ENCODE measurements at regions not wholly inside any gene's neighbourhood (a gene's known extent, or its start where the extent isn't known, plus 50 kb on each side); places are given as distances from the start of the nearest gene placed in this dataset.

DNA sequence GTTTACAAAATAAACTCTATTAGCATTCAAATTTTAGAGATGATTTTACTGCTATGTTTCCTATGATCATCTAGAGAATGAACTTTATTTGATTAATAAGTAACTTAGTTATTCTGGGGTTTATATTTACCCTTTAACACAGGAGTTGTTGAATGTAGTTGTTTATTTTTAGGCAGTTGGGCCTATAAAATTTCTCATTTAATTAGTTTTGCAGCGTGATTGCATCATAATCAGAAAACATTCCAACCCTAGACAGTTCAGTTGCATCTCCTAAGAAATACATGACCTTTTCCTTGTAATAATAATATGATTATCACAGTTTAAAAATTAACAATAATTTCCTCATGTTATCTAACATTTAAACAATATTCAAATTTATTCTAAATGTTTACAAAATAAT lies 224.7 kb upstream of the CDH7 start:
- Histone ChIP-seq H3K27ac (ENCODE audit: low read depth in 1 of 2, low read length in 1 of 2) (no peak overlapping the region), H3K4me3 (ENCODE audit: low read length in 2 of 2) (no peak overlapping the region), H3K9me3 (ENCODE audit: control insufficient read depth in 2 of 2, insufficient read depth in 1 of 2, low read length in 1 of 2) (peaks cover 0 to 4% of the 10 kb centered on the region in 2 donors), H3K27me3 (ENCODE audit: control insufficient read depth in 2 of 2, insufficient read depth in 1 of 2, low read length in 1 of 2) (no peaks in the 10 kb centered on the region), H3K4me1 (ENCODE audit: control insufficient read depth in 2 of 2, insufficient read depth in 2 of 2, low read length in 2 of 2) (no peaks in the 10 kb centered on the region), H3K36me3 (ENCODE audit: control insufficient read depth in 2 of 2, insufficient read depth in 2 of 2, low read length in 1 of 2) (no peaks in the 10 kb centered on the region)
- DNase-seq (ENCODE audit: low read depth in 6 of 9, low spot score in 9 of 9), result no peak
- WGBS, result 85% methylated on average over 1 of the region's 1 CpG

DNA sequence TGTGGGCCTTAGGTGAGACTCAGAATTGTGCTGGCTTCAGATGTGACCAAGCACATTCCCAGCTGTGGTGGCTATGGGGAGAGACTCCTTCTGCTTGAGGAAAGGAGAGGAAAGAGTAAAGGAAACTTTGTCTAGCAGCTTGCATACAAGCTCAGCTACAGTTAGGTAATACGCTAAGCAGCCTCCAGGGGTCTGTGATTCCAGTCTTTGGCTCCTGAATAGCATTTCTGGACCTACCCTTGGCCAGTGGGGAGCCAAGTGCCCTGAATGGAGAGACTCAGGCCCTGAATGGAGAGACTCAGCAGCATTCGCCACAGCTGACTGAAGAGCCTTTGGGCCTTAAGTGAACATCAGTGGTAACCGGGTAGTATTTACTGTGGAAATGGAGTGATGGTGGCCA lies 227.4 kb upstream of the CDH7 start:
- Histone ChIP-seq H3K27ac (ENCODE audit: low read depth in 1 of 2, low read length in 1 of 2) (no peak overlapping the region), H3K9me3 (ENCODE audit: control insufficient read depth in 2 of 2, insufficient read depth in 1 of 2, low read length in 1 of 2) (peaks cover 0 to 4% of the 10 kb centered on the region in 2 donors), H3K4me3 (ENCODE audit: low read length in 2 of 2) (no peak overlapping the region), H3K36me3 (ENCODE audit: control insufficient read depth in 2 of 2, insufficient read depth in 2 of 2, low read length in 1 of 2) (no peaks in the 10 kb centered on the region), H3K27me3 (ENCODE audit: control insufficient read depth in 2 of 2, insufficient read depth in 1 of 2, low read length in 1 of 2) (no peaks in the 10 kb centered on the region), H3K4me1 (ENCODE audit: control insufficient read depth in 2 of 2, insufficient read depth in 2 of 2, low read length in 2 of 2) (no peaks in the 10 kb centered on the region)
- DNase-seq (ENCODE audit: low read depth in 6 of 9, low spot score in 9 of 9), result no peak
- WGBS, result 96% methylated on average over 3 of the region's 3 CpGs

DNA sequence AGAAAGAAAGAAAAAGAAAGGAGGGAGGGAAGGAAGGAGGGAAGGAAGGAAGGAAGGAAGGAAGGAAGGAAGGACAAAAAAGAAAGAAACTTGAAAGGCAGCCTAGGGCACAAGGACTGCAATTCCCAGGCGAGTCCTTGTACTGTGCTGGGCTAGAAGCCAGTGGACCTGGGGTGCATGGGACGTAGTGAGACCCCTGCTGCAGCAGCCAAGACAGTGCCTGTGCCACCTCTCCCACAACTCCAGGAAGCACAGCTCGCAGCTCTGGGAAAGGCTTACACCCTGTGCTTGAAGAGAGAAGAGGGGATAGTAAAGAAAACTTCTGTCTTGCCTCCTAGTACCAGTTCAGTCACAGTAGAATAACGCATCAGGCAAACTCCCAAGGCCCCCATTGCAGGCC lies 227.9 kb upstream of the CDH7 start:
- Histone ChIP-seq H3K9me3 (ENCODE audit: control insufficient read depth in 2 of 2, insufficient read depth in 1 of 2, low read length in 1 of 2) (peaks cover 0 to 4% of the 10 kb centered on the region in 2 donors), H3K4me3 (ENCODE audit: low read length in 2 of 2) (no peak overlapping the region), H3K27ac (ENCODE audit: low read depth in 1 of 2, low read length in 1 of 2) (no peak overlapping the region), H3K4me1 (ENCODE audit: control insufficient read depth in 2 of 2, insufficient read depth in 2 of 2, low read length in 2 of 2) (no peaks in the 10 kb centered on the region), H3K27me3 (ENCODE audit: control insufficient read depth in 2 of 2, insufficient read depth in 1 of 2, low read length in 1 of 2) (no peaks in the 10 kb centered on the region), H3K36me3 (ENCODE audit: control insufficient read depth in 2 of 2, insufficient read depth in 2 of 2, low read length in 1 of 2) (no peaks in the 10 kb centered on the region)
- WGBS, result 92% methylated on average over 4 of the region's 4 CpGs
- no peak for DNase-seq (ENCODE audit: low read depth in 6 of 9, low spot score in 9 of 9)

DNA sequence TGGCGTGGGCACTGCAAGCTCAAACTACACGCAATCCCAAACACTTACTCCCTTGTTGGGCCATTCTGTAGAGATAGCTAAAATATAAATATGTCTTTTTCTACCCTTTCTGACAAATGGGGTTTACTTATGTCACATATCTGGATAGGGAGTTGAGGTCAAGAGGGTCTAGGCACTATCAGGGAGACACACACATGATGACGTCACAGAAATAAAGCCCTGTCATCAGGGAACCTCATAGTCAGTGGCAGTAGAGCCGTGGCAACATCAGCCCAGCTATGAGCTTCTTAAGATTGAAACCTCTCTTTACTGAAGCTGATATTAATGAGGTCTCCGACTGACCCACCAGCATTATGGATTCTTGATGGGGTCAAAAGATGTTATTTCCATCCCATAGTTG lies 234.6 kb upstream of the CDH7 start:
- DNase-seq (ENCODE audit: low read depth in 6 of 9, low spot score in 9 of 9), result no peak
- Histone ChIP-seq H3K4me3 (ENCODE audit: low read length in 2 of 2) (no peak overlapping the region), H3K9me3 (ENCODE audit: control insufficient read depth in 2 of 2, insufficient read depth in 1 of 2, low read length in 1 of 2) (no peaks in the 10 kb centered on the region), H3K27ac (ENCODE audit: low read depth in 1 of 2, low read length in 1 of 2) (no peak overlapping the region), H3K27me3 (ENCODE audit: control insufficient read depth in 2 of 2, insufficient read depth in 1 of 2, low read length in 1 of 2) (no peaks in the 10 kb centered on the region), H3K4me1 (ENCODE audit: control insufficient read depth in 2 of 2, insufficient read depth in 2 of 2, low read length in 2 of 2) (no peaks in the 10 kb centered on the region), H3K36me3 (ENCODE audit: control insufficient read depth in 2 of 2, insufficient read depth in 2 of 2, low read length in 1 of 2) (no peaks in the 10 kb centered on the region)
- WGBS, result 95% methylated on average over 5 of the region's 5 CpGs

DNA sequence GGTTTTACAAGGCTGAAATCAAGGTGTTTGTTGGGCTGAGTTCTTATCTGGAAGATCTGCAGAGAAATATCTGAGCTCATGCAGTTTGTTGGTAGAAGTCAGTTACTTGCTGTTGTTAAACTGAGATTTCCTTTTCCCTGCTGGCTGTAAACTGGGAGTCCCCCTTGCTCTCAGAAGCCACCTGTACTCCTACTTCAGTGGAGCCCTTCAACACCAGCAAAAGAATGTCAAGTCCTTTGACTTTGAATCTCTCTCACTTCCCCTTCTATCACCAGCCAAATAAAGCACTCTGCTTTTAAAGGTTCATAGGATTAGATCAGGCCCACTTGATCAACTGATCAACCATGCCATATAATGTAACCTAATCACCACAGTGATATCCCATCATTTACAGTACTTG lies 252.2 kb upstream of the CDH7 start:
- no peak for DNase-seq (ENCODE audit: low read depth in 6 of 9, low spot score in 9 of 9)
- no peak overlapping the region for H3K4me3 ChIP-seq (ENCODE audit: low read length in 2 of 2)
- H3K27ac ChIP-seq (ENCODE audit: low read depth in 1 of 2, low read length in 1 of 2), result no peak overlapping the region
- H3K4me1 ChIP-seq (ENCODE audit: control insufficient read depth in 2 of 2, insufficient read depth in 2 of 2, low read length in 2 of 2), result no peaks in the 10 kb centered on the region
- no peaks in the 10 kb centered on the region for H3K27me3 ChIP-seq (ENCODE audit: control insufficient read depth in 2 of 2, insufficient read depth in 1 of 2, low read length in 1 of 2)
- no peaks in the 10 kb centered on the region for H3K9me3 ChIP-seq (ENCODE audit: control insufficient read depth in 2 of 2, insufficient read depth in 1 of 2, low read length in 1 of 2)
- H3K36me3 ChIP-seq (ENCODE audit: control insufficient read depth in 2 of 2, insufficient read depth in 2 of 2, low read length in 1 of 2), result no peaks in the 10 kb centered on the region

DNA sequence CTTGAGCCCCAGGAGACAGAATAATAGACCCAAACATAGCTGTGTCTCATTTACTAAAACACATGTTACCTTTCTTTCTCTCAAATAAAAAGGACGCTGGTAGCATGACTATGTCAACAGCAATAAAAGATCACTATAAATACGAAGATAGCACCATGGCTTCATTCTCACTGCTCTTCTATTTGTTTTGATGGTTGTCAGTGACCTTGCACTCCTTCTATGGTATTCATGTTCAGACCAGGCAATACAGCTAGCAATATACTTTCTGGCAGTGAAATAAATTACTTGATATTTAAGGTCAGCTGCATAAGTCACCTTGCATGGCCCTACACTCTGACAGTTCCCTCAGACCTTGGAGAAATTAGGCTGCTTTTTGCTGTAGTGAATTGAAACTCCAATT lies 263.2 kb upstream of the CDH7 start:
- H3K27ac ChIP-seq (ENCODE audit: low read depth in 1 of 2, low read length in 1 of 2), result no peak overlapping the region
- WGBS, result 66% methylated on average over 2 of the region's 2 CpGs
- H3K36me3 ChIP-seq (ENCODE audit: control insufficient read depth in 2 of 2, insufficient read depth in 2 of 2, low read length in 1 of 2), result no peaks in the 10 kb centered on the region
- H3K4me1 ChIP-seq (ENCODE audit: control insufficient read depth in 2 of 2, insufficient read depth in 2 of 2, low read length in 2 of 2), result no peaks in the 10 kb centered on the region
- no peaks in the 10 kb centered on the region for H3K9me3 ChIP-seq (ENCODE audit: control insufficient read depth in 2 of 2, insufficient read depth in 1 of 2, low read length in 1 of 2)
- no peak overlapping the region for H3K4me3 ChIP-seq (ENCODE audit: low read length in 2 of 2)
- no peaks in the 10 kb centered on the region for H3K27me3 ChIP-seq (ENCODE audit: control insufficient read depth in 2 of 2, insufficient read depth in 1 of 2, low read length in 1 of 2)
- no peak for DNase-seq (ENCODE audit: low read depth in 6 of 9, low spot score in 9 of 9)

DNA sequence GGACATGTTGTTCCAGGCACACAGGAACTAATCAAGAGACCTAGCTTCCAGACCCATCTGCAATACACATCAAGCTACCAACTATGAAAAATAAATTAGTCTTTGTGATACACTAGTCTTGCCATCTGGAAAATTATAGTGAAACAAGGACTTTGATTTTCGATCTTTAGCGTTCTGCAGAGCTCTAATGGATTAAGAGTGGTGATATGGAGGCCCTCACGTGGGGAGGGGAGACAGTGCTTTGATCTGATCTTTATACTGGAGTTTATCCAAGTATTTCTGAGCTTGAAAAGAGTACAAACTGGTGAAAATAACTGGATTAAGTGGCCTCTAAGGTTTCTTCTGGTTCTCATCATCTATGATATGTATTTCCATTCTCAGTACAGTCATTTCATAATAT lies 273.4 kb upstream of the CDH7 start:
- no peaks in the 10 kb centered on the region for H3K36me3 ChIP-seq (ENCODE audit: control insufficient read depth in 2 of 2, insufficient read depth in 2 of 2, low read length in 1 of 2)
- DNase-seq (ENCODE audit: low read depth in 6 of 9, low spot score in 9 of 9), result no peak
- H3K4me3 ChIP-seq (ENCODE audit: low read length in 2 of 2), result no peak overlapping the region
- no peaks in the 10 kb centered on the region for H3K27me3 ChIP-seq (ENCODE audit: control insufficient read depth in 2 of 2, insufficient read depth in 1 of 2, low read length in 1 of 2)
- H3K27ac ChIP-seq (ENCODE audit: low read depth in 1 of 2, low read length in 1 of 2), result no peak overlapping the region
- H3K4me1 ChIP-seq (ENCODE audit: control insufficient read depth in 2 of 2, insufficient read depth in 2 of 2, low read length in 2 of 2), result no peaks in the 10 kb centered on the region
- H3K9me3 ChIP-seq (ENCODE audit: control insufficient read depth in 2 of 2, insufficient read depth in 1 of 2, low read length in 1 of 2), result no peaks in the 10 kb centered on the region
- 84% methylated on average over 3 of the region's 3 CpGs for WGBS

DNA sequence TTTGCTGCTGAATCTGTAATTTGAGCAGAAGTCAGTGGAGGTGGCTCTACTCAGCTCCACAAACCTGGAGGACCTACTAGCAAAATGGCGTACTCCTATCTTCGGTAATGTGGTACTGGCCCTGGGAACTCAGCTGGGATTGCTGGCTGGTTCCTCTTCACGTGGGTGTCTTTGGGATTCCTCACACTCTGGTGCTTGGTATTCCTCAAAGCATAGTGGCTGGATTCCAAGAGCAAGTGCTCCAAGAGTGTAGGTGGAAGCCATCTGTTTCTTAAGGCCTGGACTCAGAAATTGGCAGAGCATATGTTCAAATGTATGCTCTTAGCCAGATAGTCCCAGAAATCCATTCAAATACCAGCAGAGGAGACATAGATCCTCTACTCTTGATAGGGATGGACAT lies 281.9 kb upstream of the CDH7 start:
- Histone ChIP-seq H3K4me1 (ENCODE audit: control insufficient read depth in 2 of 2, insufficient read depth in 2 of 2, low read length in 2 of 2) (no peaks in the 10 kb centered on the region), H3K9me3 (ENCODE audit: control insufficient read depth in 2 of 2, insufficient read depth in 1 of 2, low read length in 1 of 2) (no peaks in the 10 kb centered on the region), H3K27ac (ENCODE audit: low read depth in 1 of 2, low read length in 1 of 2) (no peak overlapping the region), H3K4me3 (ENCODE audit: low read length in 2 of 2) (no peak overlapping the region), H3K27me3 (ENCODE audit: control insufficient read depth in 2 of 2, insufficient read depth in 1 of 2, low read length in 1 of 2) (no peaks in the 10 kb centered on the region), H3K36me3 (ENCODE audit: control insufficient read depth in 2 of 2, insufficient read depth in 2 of 2, low read length in 1 of 2) (no peaks in the 10 kb centered on the region)
- 88% methylated on average over 3 of the region's 3 CpGs for WGBS
- no peak for DNase-seq (ENCODE audit: low read depth in 6 of 9, low spot score in 9 of 9)

DNA sequence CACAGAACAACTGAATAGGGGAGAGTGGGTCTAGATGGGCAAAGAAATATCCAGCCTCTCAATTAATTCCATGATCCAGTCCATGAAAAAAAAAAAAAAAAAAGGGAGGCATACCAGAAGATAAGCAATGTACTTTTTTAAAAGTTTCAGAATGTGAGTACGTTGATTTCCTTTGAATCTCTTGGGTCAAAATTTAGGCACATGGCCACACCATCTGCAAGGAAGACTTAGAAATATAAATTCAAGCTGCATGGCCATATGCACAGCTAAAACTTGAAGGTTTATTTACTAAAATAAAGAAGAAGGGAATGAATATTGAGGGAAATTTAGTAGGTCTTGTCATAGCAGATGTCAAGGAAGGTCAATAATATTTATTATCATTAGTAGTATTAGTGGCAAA lies 286.5 kb upstream of the CDH7 start:
- 81% methylated on average over 1 of the region's 1 CpG for WGBS
- no peaks in the 10 kb centered on the region for H3K27me3 ChIP-seq (ENCODE audit: control insufficient read depth in 2 of 2, insufficient read depth in 1 of 2, low read length in 1 of 2)
- no peak overlapping the region for H3K4me3 ChIP-seq (ENCODE audit: low read length in 2 of 2)

DNA sequence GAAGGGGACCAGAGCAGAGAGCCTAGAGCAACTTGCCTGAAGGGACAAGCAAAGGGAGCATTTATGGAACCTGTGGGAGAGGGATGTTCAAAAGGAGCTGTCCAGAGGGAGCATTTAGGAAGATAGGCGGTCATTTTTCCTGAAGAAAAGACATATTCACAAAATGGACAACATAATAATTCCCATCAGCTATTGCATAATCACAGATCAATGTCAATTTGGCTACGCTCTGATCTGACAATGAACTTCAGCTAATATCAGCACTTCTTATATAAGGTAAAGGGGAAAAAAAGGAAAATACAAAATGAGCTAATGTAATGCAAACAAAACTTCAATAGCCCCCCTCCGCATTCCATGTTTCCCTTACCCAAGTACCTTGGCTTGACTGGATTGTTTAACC lies 291.1 kb upstream of the CDH7 start:
- Histone ChIP-seq H3K4me1 (ENCODE audit: control insufficient read depth in 2 of 2, insufficient read depth in 2 of 2, low read length in 2 of 2) (no peaks in the 10 kb centered on the region), H3K27ac (ENCODE audit: low read depth in 1 of 2, low read length in 1 of 2) (no peak overlapping the region), H3K36me3 (ENCODE audit: control insufficient read depth in 2 of 2, insufficient read depth in 2 of 2, low read length in 1 of 2) (no peaks in the 10 kb centered on the region), H3K4me3 (ENCODE audit: low read length in 2 of 2) (no peak overlapping the region), H3K27me3 (ENCODE audit: control insufficient read depth in 2 of 2, insufficient read depth in 1 of 2, low read length in 1 of 2) (no peaks in the 10 kb centered on the region), H3K9me3 (ENCODE audit: control insufficient read depth in 2 of 2, insufficient read depth in 1 of 2, low read length in 1 of 2) (no peaks in the 10 kb centered on the region)
- no peak for DNase-seq (ENCODE audit: low read depth in 6 of 9, low spot score in 9 of 9)
- WGBS, result 89% methylated on average over 3 of the region's 3 CpGs

More for the DNA sequence above, 286.5 kb upstream of the CDH7 start:
- no peak for DNase-seq (ENCODE audit: low read depth in 6 of 9, low spot score in 9 of 9)
- Histone ChIP-seq H3K9me3 (ENCODE audit: control insufficient read depth in 2 of 2, insufficient read depth in 1 of 2, low read length in 1 of 2) (no peaks in the 10 kb centered on the region), H3K27ac (ENCODE audit: low read depth in 1 of 2, low read length in 1 of 2) (no peak overlapping the region), H3K36me3 (ENCODE audit: control insufficient read depth in 2 of 2, insufficient read depth in 2 of 2, low read length in 1 of 2) (no peaks in the 10 kb centered on the region), H3K4me1 (ENCODE audit: control insufficient read depth in 2 of 2, insufficient read depth in 2 of 2, low read length in 2 of 2) (no peaks in the 10 kb centered on the region)
